Endothelial cell of umbilical vein (primary cell): ENCODE measurements at regions not wholly inside any gene's neighbourhood (a gene's known extent, or its start where the extent isn't known, plus 50 kb on each side); places are given as distances from the start of the nearest gene placed in this dataset.

Experiments used
- BruUV-seq: library from RNA; stranded (reverse); fragments of 400-500 nt; replicated peaks from 2 replicates; lab custom pipeline; 2021; lab: Mats Ljungman, UMichigan
- CTCF ChIA-PET: fragments of 300-600, 350-600 bp; sonication (Branson Sonifier 250); formaldehyde crosslinking; loops from one replicate; lab custom pipeline; 2021; ENCODE audit warnings: antibody characterized with exemption, inconsistent platforms; lab: Charles Lee
- POLR2A ChIA-PET: fragments of 300-600, 350-600 bp; sonication (Branson Sonifier 250); formaldehyde crosslinking; loops from one replicate; lab custom pipeline; 2021; ENCODE audit warnings: antibody characterized with exemption, inconsistent platforms; lab: Charles Lee
- DNase-seq: peaks from one replicate; pipeline ENCODE4 v3.0.0-alpha.2; 2011; ENCODE audit warnings: low read depth, low spot score
- FAIRE-seq: peaks from 2 replicates; lab custom pipeline; 2011; peaks lifted over from hg19 to GRCh38; lab: Jason Lieb, UNC
- H2AFZ ChIP-seq: 2 replicates; pipeline ENCODE4 v1.6.0; 2012; ENCODE audit warnings: low read depth, low read length, control low read depth, inconsistent platforms
- H3K27ac ChIP-seq: 2 replicates; pipeline ENCODE4 v1.5.1; 2011; ENCODE audit warnings: low read depth, mild to moderate bottlenecking, control low read depth, low read length, moderate library complexity; ENCODE audit not compliant: insufficient read depth
- H3K27me3 ChIP-seq, 2 experiments: 2 replicates each; pipeline versions ENCODE4 v1.6.0 to v1.6.1; 2011; ENCODE audit warnings: low read length in 2 of 2, mixed read lengths in 1 of 2; ENCODE audit not compliant: control insufficient read depth in 2 of 2, insufficient read depth in 2 of 2
- H3K36me3 ChIP-seq, 2 experiments: 2 replicates in 1 of 2; 3 replicates in 1 of 2; pipeline ENCODE4 v1.5.1; 2011; ENCODE audit warnings: low read length in 2 of 2, mild to moderate bottlenecking in 1 of 2, moderate library complexity in 1 of 2; ENCODE audit not compliant: control insufficient read depth in 2 of 2, insufficient read depth in 2 of 2; ENCODE audit errors: extremely low read depth in 1 of 2
- H3K4me1 ChIP-seq: 3 replicates; pipeline ENCODE4 v1.5.1; 2011; ENCODE audit warnings: mild to moderate bottlenecking, low read length; ENCODE audit not compliant: control insufficient read depth, insufficient read depth; ENCODE audit errors: extremely low read depth
- H3K4me2 ChIP-seq: 2 replicates; pipeline ENCODE4 v1.6.1; 2011; ENCODE audit warnings: low read length, control low read depth, mixed read lengths; ENCODE audit not compliant: insufficient read depth
- H3K4me3 ChIP-seq, 3 experiments: fragments of 200-600 bp in 1 of 3; sonication (generic), shearing (Covaris generic) in 1 of 3; replicated peaks in 1 of 3; 2 replicates each; pipeline ENCODE4 v1.5.1; 2011 to 2016; ENCODE audit warnings: control low read depth in 3 of 3, low read length in 3 of 3, mild to moderate bottlenecking in 2 of 3, inconsistent platforms in 1 of 3, low read depth in 1 of 3, moderate library complexity in 1 of 3; ENCODE audit not compliant: insufficient read depth in 1 of 3
- H3K79me2 ChIP-seq: 2 replicates; pipeline ENCODE4 v1.6.0; 2012; ENCODE audit warnings: low read length, inconsistent platforms; ENCODE audit not compliant: control insufficient read depth, insufficient read depth
- H3K9ac ChIP-seq: replicated peaks from 2 replicates; pipeline ENCODE3; 2011; ENCODE audit warnings: low read length, control low read depth; ENCODE audit not compliant: insufficient read depth; ENCODE audit errors: extremely low read depth
- H3K9me1 ChIP-seq: replicated peaks from 3 replicates; pipeline ENCODE4 v1.6.0; 2011; ENCODE audit warnings: mild to moderate bottlenecking, low read length; ENCODE audit not compliant: control insufficient read depth, insufficient read depth; ENCODE audit errors: extremely low read depth
- H3K9me3 ChIP-seq: replicated peaks from 2 replicates; pipeline ENCODE4 v1.5.1; 2012; ENCODE audit warnings: low read length, inconsistent platforms; ENCODE audit not compliant: control insufficient read depth, insufficient read depth
- H4K20me1 ChIP-seq: replicated peaks from 2 replicates; pipeline ENCODE3; 2011; ENCODE audit warnings: mild to moderate bottlenecking, low read length; ENCODE audit not compliant: control insufficient read depth, insufficient read depth; ENCODE audit errors: extremely low read depth
- CTCF ChIP-seq, 2 donors: IDR thresholded peaks; 1 replicate in 1 of 2; 2 replicates in 1 of 2; pipeline ENCODE4 v1.5.1; 2011; ENCODE audit warnings: low read length in 2 of 2, mild to moderate bottlenecking in 2 of 2, moderate library complexity in 2 of 2, control low read depth in 1 of 2, inconsistent platforms in 1 of 2, low read depth in 1 of 2; ENCODE audit not compliant: insufficient read depth in 1 of 2; ENCODE audit errors: extremely low read depth in 1 of 2
- EZH2 ChIP-seq: IDR thresholded peaks from 2 replicates; pipeline ENCODE4 v1.6.1; 2012; ENCODE audit warnings: borderline replicate concordance, low read depth, mild to moderate bottlenecking, moderate library complexity, low read length, inconsistent platforms; ENCODE audit not compliant: severe bottlenecking
- FOS ChIP-seq: IDR thresholded peaks from 2 replicates; pipeline ENCODE4 v1.6.1; 2011; ENCODE audit warnings: mild to moderate bottlenecking, low read length, moderate library complexity, borderline replicate concordance; ENCODE audit not compliant: insufficient read depth
- GATA2 ChIP-seq: IDR thresholded peaks from 2 replicates; pipeline ENCODE4 v1.7.0; 2011; ENCODE audit warnings: low read depth, mild to moderate bottlenecking, moderate library complexity, mixed read lengths, low read length; ENCODE audit not compliant: insufficient read length, insufficient read depth
- JUN ChIP-seq: IDR thresholded peaks from 2 replicates; pipeline ENCODE4 v1.6.1; 2011; ENCODE audit warnings: borderline replicate concordance, low read depth; ENCODE audit not compliant: insufficient read length, insufficient read depth
- MAX ChIP-seq: IDR thresholded peaks from 2 replicates; pipeline ENCODE4 v1.6.1; 2011; ENCODE audit not compliant: insufficient read depth, insufficient read length
- MYC ChIP-seq: IDR thresholded peaks from one replicate; pipeline ENCODE4 v1.6.1; 2011; ENCODE audit warnings: mild to moderate bottlenecking, low read depth, low read length
- POLR2A ChIP-seq: IDR thresholded peaks from 2 replicates; pipeline ENCODE4 v1.6.1; 2012; ENCODE audit warnings: low read depth, mild to moderate bottlenecking, control low read depth, low read length
- dilution Hi-C: fragments of 300-500 bp; cut with MboI; formaldehyde crosslinking; loops from one replicate; pipeline ENCODE4 v1.15.0; 2019; ENCODE audit warnings: low sequenced_read_pairs; ENCODE audit not compliant: extremely low pct_ligation_motif_present
- intact Hi-C: fragments of 100-400 bp; cut with micrococcal nuclease; formaldehyde crosslinking; loops from one replicate; pipeline ENCODE4 v1.10.0; 2022

DNA sequence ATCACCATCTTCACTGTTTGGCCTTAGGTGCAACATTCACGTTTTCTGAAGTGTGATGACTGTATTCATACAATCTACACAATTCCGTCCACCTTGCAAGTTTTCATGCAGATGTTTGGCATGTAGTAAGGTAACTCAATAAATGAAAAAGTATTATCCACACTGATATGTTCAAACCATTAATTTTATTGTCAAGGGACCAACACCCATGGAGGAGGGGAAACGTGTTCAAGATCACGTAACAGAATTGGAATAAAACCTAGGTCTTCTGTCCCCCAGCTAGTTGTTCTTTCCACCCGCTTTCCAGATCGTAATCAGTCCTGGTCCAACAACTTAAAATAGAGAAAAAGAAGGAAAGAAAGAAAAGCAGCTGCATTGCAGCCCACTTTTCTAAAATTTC is 560.4 kb upstream of the MCTP2 start:
- no peak overlapping the region for H3K9ac ChIP-seq
- ChIA-PET POLR2A (no interaction called here), CTCF (no interaction called here)
- FAIRE-seq, result no peak
- no TSS peak for BruUV-seq
- H3K36me3 ChIP-seq, result no peaks in the 10 kb centered on the region
- H3K27ac ChIP-seq, result no peak overlapping the region
- TF ChIP-seq POLR2A, result no peak
- no peak for TF ChIP-seq MAX
- no peak for TF ChIP-seq FOS
- no peak for TF ChIP-seq MYC
- TF ChIP-seq CTCF (IDR thresholded peaks at IDR 0.05; ENCODE audit: extremely low read depth in 1 of 2, insufficient read depth in 1 of 2, low read depth in 1 of 2, low read length in 2 of 2), result no peak
- no peak for TF ChIP-seq GATA2
- no peak for TF ChIP-seq EZH2
- TF ChIP-seq JUN, result no peak
- intact Hi-C loops (no loop called here), dilution Hi-C loops (no loop called here)
- no peak overlapping the region for H3K4me3 ChIP-seq
- H3K79me2 ChIP-seq, result no peaks in the 10 kb centered on the region
- H2AFZ ChIP-seq, result no peak overlapping the region
- H3K4me1 ChIP-seq, result no peaks in the 10 kb centered on the region
- H3K9me3 ChIP-seq, result peaks cover 2% of the 10 kb centered on the region
- no peaks in the 10 kb centered on the region for H3K27me3 ChIP-seq
- H3K4me2 ChIP-seq, result no peak overlapping the region
- no peaks in the 10 kb centered on the region for H3K9me1 ChIP-seq
- H4K20me1 ChIP-seq, result no peaks in the 10 kb centered on the region
- DNase-seq, result no peak
